GM18502 (cell line): ENCODE measurements at regions not wholly inside any gene's neighbourhood (a gene's known extent, or its start where the extent isn't known, plus 50 kb on each side); places are given as distances from the start of the nearest gene placed in this dataset.
"Not testable (repeated sequence)": the region's sequence is repeated elsewhere in the genome, so short reads cannot be mapped to it uniquely, and the experiment has no call there.

Source experiments
- ATAC-seq: cut with Tn5 transposase; IDR thresholded peaks from one replicate; pipeline ENCODE4 v1.9.1; 2021; ENCODE audit warnings: mild to moderate bottlenecking; ENCODE audit not compliant: unreplicated experiment, poor library complexity

DNA sequence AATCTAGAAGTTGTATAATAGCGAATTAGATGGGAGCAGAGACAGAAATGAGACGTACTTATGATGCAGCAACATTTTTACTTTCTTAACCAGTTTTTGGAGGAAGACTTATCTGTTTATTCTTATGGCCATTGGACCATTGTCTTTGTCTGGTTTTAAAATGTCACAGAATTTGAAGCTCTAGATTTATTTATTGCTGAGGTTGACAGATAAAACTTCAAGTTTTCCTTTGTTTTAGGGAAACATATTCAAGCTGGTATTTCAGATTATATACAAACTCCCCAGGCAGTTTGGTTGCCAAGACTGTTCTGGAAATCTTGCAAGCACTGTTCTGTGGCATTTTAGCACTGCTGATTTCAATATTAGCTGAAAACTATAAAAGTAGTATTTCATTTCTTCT is 1021.7 kb downstream of the GALC start:
- no peak for ATAC-seq

GRCh38 chr14:86961106-86961716 is 1031.8 kb downstream of the GALC start:
- ATAC-seq: no peak

GRCh38 chr14:86955771-86956354 is 1037.1 kb downstream of the GALC start:
- no peak for ATAC-seq

- ATAC-seq: no peak
These were observed 1038.4 kb downstream of the GALC start for GRCh38 chr14:86954623-86955022.

DNA sequence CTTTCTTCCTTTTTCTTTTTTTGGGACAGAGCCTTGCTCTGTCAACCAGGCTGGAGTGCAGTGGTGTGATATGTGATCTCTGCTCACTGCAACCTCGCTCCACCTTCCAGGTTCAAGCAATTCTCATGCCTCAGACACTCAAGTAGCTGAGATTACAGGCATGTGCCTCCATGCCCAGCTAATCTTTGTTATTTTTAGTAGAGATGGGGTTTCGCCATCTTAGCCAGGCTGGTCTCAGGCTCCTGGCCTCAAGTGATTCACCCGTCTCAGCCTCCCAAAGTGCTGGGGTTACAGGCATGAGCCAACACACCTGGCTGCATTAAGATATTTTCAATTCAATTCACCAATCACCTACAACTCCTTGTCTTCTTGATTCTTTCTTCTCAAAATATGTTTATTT is 1046.5 kb downstream of the GALC start:
- ATAC-seq: no peak

DNA sequence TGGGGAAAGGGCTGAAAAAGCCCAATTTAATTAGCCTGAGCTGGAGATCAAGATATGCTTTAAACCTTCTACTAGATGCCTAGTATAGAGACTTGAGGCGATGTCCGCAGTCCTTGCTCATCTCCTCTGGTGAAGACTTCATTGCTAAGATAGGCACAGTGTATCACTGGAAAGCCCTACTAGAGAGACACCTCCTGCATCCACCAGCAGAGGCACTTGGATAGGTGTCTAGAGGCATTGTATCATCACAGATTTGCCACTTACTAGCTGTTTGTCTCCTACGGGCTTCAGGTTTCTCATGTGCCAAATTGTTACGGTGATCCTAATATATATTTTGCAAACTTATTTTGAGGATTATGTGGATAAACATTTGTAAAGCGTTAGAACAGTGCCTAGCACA is 1048.5 kb downstream of the GALC start:
- ATAC-seq: no peak

GRCh38 chr14:86943391-86944365 is 1049.3 kb downstream of the GALC start:
- ATAC-seq: no peak

DNA sequence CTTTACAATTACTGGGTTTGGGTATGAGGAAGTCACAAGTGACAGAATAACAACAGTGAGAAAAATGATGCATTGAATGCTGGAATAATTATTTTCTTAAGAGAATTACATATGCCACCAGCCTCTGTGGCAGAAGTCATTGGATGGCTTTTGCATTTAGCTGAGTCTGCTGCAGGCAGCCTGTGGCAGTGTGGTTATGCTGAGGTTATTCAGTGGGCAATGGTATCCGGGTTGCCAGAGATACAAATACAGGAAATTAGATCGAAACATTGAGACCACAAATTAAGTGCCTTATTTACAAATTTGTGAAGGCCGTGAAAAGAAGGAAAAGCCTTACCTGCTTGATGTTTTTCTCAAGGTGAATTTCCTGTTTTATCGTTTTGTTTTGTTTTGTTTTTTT is 1050.0 kb downstream of the GALC start:
- ATAC-seq: no peak

DNA sequence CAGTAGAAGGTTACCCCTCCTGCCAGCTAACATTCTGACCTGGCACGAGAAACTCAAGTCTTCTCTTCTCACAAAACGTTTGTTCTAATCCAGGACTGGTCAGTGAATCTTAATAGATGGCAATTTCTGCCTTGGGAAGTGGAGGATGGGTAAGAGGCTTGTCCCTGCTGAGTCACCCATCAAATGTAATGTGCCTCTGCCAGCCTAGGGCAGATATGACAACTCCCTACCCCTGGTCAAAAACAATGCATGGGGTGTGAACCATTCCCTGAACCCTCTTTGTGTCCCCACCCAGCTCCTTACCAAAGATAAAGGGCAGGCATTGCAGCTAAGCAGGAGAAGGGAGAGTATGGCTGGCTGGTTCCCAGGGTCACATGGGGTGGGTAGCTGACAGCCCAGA is 1052.9 kb downstream of the GALC start:
- ATAC-seq: no peak

- ATAC-seq: no peak
These were observed 1054.7 kb downstream of the GALC start for GRCh38 chr14:86938320-86938719.

GRCh38 chr14:86936556-86936955 is 1056.4 kb downstream of the GALC start:
- no peak for ATAC-seq

GRCh38 chr14:86935241-86935885 is 1057.6 kb downstream of the GALC start:
- ATAC-seq: no peak

- no peak for ATAC-seq
These were observed 1058.9 kb downstream of the GALC start for GRCh38 chr14:86933958-86934595.

GRCh38 chr14:86933460-86933859 is 1059.5 kb downstream of the GALC start:
- no peak for ATAC-seq

- no peak for ATAC-seq
These were observed 1077.6 kb downstream of the GALC start for GRCh38 chr14:86915406-86915805.

DNA sequence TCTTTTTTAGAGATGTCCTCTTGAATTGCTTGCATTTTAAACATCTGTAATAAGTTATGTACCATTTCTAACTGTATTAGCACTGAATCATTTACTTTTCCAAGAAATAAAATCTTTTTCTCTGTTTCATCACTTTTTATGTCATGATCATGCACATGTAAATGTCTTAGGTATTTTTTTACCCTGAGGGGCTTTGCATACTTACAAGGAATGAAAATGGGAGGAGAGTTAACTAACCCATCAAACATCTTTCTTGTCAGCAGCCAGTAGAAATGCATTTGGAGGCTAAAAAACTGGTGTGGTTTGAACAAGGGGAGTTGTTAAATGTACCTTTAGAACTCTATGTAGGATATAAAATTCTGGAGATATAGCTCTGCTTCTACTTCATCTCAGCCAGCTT is 1080.3 kb downstream of the GALC start:
- no peak for ATAC-seq

DNA sequence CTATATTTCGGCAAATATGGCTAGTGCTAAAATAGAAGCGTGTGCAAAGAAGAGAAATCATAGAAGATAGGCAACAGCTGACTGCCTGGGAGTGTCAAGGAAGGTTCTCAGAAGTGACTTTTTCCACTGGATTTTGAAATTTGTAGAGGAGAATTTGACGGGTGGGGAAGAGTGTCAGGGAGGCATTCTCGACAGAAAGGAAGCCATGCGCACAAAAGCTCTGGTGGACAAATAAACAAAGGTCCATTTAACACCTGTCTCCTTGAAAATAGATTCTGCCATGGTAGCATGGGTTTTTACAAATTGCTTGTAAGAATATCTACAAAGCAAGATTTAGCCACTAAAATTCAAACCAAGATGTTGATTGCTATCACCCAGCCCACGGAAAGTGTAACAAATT is 1081.5 kb downstream of the GALC start:
- no peak for ATAC-seq

GRCh38 chr14:86905386-86905926 is 1087.5 kb downstream of the GALC start:
- ATAC-seq: not testable (repeated sequence)

DNA sequence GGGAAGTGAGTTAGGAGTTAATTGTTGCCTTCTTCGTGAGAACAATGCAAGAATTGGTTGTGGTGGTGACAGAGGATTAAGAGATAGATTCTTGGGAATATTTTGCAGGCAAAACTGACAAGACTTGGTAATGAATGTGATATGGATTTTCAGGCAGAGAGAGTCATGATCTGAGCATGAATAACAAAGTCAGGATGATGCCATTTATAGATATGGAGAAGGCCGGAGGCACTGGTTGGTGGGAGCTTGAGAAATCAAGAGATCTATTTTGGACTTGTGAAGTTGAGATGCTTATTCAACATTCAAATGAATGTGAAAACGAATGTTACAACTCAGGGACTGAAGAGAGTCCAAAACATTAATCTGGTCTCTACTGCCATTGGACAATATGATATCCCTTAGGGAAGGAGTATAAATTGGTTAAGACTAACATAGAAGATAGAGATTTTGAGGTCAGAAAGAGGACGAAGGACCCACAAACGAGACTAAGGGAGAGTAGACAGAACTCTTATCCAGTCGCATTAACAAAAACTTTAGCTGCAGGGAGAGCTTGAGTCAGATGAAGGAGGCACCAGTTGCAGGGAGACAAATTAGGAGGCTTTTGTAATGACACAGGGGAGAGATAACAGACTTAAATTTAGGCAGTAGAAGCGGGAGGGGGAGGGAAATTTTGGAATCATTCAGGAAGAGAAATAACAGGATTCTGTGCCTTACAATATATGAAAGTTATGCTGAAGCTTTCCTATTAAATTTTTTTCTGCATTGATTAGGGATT is 1090.6 kb downstream of the GALC start:
- ATAC-seq: no peak
